ENCODE measurements at regions not wholly inside any gene's neighbourhood (a gene's known extent, or its start where the extent isn't known, plus 50 kb on each side); places are given as distances from the start of the nearest gene placed in this dataset.

GRCh38 chr2:228242591-228242990, 61.1 kb upstream of the SPHKAP start:
- TF ChIP-seq CTCF (IDR thresholded peaks at IDR 0.05): no peak
- no peak for TF ChIP-seq POLR2A (IDR thresholded peaks at IDR 0.05)

Data from body of pancreas (tissue), 4 donors.